IMR-90 (cell line): ENCODE measurements at regions not wholly inside any gene's neighbourhood (a gene's known extent, or its start where the extent isn't known, plus 50 kb on each side); places are given as distances from the start of the nearest gene placed in this dataset.

Source experiments
- ATAC-seq: fragments of 200-7000 bp; cut with Tn5 transposase; 2 replicates; pipeline ENCODE4 v1.9.1; 2020; ENCODE audit warnings: low read depth, mild to moderate bottlenecking, moderate library complexity
- BruUV-seq: library from RNA; stranded (reverse); fragments of 400-500 nt; replicated peaks from 2 replicates; lab custom pipeline; 2021; lab: Mats Ljungman, UMichigan
- CTCF ChIA-PET: fragments of 300-600 bp; formaldehyde crosslinking; extraction: SDS; loops from one replicate; lab custom pipeline; 2021; ENCODE audit warnings: antibody characterized with exemption; lab: Yijun Ruan, JAX
- POLR2A ChIA-PET: fragments of 300-600 bp; sonication (Branson Sonifier 250); formaldehyde crosslinking; loops from one replicate; lab custom pipeline; 2022; ENCODE audit warnings: antibody characterized with exemption; ENCODE audit not compliant: unreplicated experiment; lab: Charles Lee
- DNase-seq: peaks from one replicate; pipeline ENCODE4 v3.0.0; 2013
- H2AFZ ChIP-seq: replicated peaks from 2 replicates; pipeline ENCODE3; 2013; ENCODE audit warnings: low read length, mild to moderate bottlenecking; ENCODE audit not compliant: poor library complexity
- H2AK5ac ChIP-seq: 2 replicates; pipeline ENCODE4 v1.6.1; 2013; ENCODE audit warnings: low read depth, low read length, inconsistent platforms
- H2AK9ac ChIP-seq: replicated peaks from 2 replicates; pipeline ENCODE3; 2013; ENCODE audit warnings: mild to moderate bottlenecking, low read depth, low read length, moderate library complexity; ENCODE audit not compliant: poor library complexity
- H2BK120ac ChIP-seq: 2 replicates; pipeline ENCODE4 v1.6.1; 2013; ENCODE audit warnings: low read depth, low read length, inconsistent platforms
- H2BK15ac ChIP-seq: 3 replicates; pipeline ENCODE4 v1.6.1; 2013; ENCODE audit warnings: low read depth, low read length, inconsistent platforms
- H2BK20ac ChIP-seq: 2 replicates; pipeline ENCODE4 v1.6.1; 2013; ENCODE audit warnings: low read depth, mild to moderate bottlenecking, inconsistent platforms, low read length, moderate library complexity
- H2BK5ac ChIP-seq: 2 replicates; pipeline ENCODE4 v1.6.1; 2013; ENCODE audit warnings: mild to moderate bottlenecking, low read depth, low read length, inconsistent platforms; ENCODE audit not compliant: poor library complexity, severe bottlenecking
- H3K14ac ChIP-seq: replicated peaks from 2 replicates; pipeline ENCODE4 v1.6.1; 2013; ENCODE audit warnings: low read depth, low read length, inconsistent platforms
- H3K18ac ChIP-seq: 2 replicates; pipeline ENCODE4 v1.6.1; 2013; ENCODE audit warnings: low read depth, low read length, control low read depth
- H3K23ac ChIP-seq: 2 replicates; pipeline ENCODE4 v1.6.1; 2013; ENCODE audit warnings: low read depth, low read length, inconsistent platforms
- H3K27ac ChIP-seq: 2 replicates; pipeline ENCODE4 v1.5.1; 2013; ENCODE audit warnings: mild to moderate bottlenecking, control low read depth, low read length; ENCODE audit not compliant: insufficient read depth
- H3K27me3 ChIP-seq: 2 replicates; pipeline ENCODE4 v1.6.1; 2013; ENCODE audit warnings: low read length; ENCODE audit not compliant: control insufficient read depth, insufficient read depth
- H3K36me3 ChIP-seq: 2 replicates; pipeline ENCODE4 v1.6.1; 2013; ENCODE audit warnings: low read length, mixed read lengths; ENCODE audit not compliant: control insufficient read depth, insufficient read depth
- H3K4ac ChIP-seq: 2 replicates; pipeline ENCODE4 v1.6.1; 2013; ENCODE audit warnings: low read depth, low read length, inconsistent platforms
- H3K4me1 ChIP-seq: 2 replicates; pipeline ENCODE4 v1.6.1; 2013; ENCODE audit warnings: low read length, mixed read lengths; ENCODE audit not compliant: control insufficient read depth, insufficient read depth
- H3K4me2 ChIP-seq: 2 replicates; pipeline ENCODE4 v1.6.1; 2013; ENCODE audit warnings: low read depth, mild to moderate bottlenecking, control low read depth, low read length, moderate library complexity
- H3K4me3 ChIP-seq: 2 replicates; pipeline ENCODE4 v1.5.1; 2013; ENCODE audit warnings: low read depth, mild to moderate bottlenecking, control low read depth, low read length, moderate library complexity; ENCODE audit not compliant: insufficient read depth
- H3K56ac ChIP-seq: 2 replicates; pipeline ENCODE4 v1.6.1; 2013; ENCODE audit warnings: low read length, inconsistent platforms; ENCODE audit not compliant: insufficient read depth; ENCODE audit errors: extremely low read depth
- H3K79me1 ChIP-seq, 2 experiments: 2 replicates each; pipeline ENCODE4 v1.6.1; 2013; ENCODE audit warnings: low read length in 2 of 2, inconsistent platforms in 1 of 2, low read depth in 1 of 2
- H3K9ac ChIP-seq: 2 replicates; pipeline ENCODE4 v1.6.1; 2013; ENCODE audit warnings: low read depth, low read length, control low read depth
- H3K9me1 ChIP-seq: 2 replicates; pipeline ENCODE4 v1.6.1; 2013; ENCODE audit warnings: low read length, inconsistent platforms; ENCODE audit not compliant: insufficient read depth
- H3K9me3 ChIP-seq: 2 replicates; pipeline ENCODE4 v1.6.1; 2013; ENCODE audit warnings: low read length; ENCODE audit not compliant: control insufficient read depth, insufficient read depth
- H4K20me1 ChIP-seq: 2 replicates; pipeline ENCODE4 v1.6.1; 2013; ENCODE audit warnings: low read length, inconsistent platforms; ENCODE audit not compliant: insufficient read depth
- H4K5ac ChIP-seq: 2 replicates; pipeline ENCODE4 v1.6.1; 2013; ENCODE audit warnings: mild to moderate bottlenecking, low read depth, low read length, control low read depth
- H4K8ac ChIP-seq, 2 experiments: 2 replicates each; pipeline ENCODE4 v1.6.1; 2013; ENCODE audit warnings: low read depth in 2 of 2, low read length in 2 of 2, control low read depth in 1 of 2, inconsistent platforms in 1 of 2
- H4K91ac ChIP-seq: 2 replicates; pipeline ENCODE4 v1.6.1; 2013; ENCODE audit warnings: low read depth, low read length, inconsistent platforms; ENCODE audit not compliant: insufficient read depth
- BHLHE40 ChIP-seq: fragments of 150-350 bp; IDR thresholded peaks from 2 replicates; pipeline ENCODE4 v1.6.1; 2016; ENCODE audit warnings: mild to moderate bottlenecking, low read depth, low read length
- CEBPB ChIP-seq: IDR thresholded peaks from 2 replicates; pipeline ENCODE4 v1.6.1; 2012; ENCODE audit warnings: low read depth, low read length, improper control_type of control experiment
- ELK1 ChIP-seq: fragments of 150-350 bp; IDR thresholded peaks from 2 replicates; pipeline ENCODE4 v1.6.1; 2016; ENCODE audit warnings: low read depth, mild to moderate bottlenecking, low read length, moderate library complexity, borderline replicate concordance
- WGBS, 2 experiments: methylation state at CpG; one replicate each; pipeline versions ENCODE4 v1.1.5 to v1.1.7; 2013; ENCODE audit warnings: missing lambda C conversion rate in 2 of 2; ENCODE audit not compliant: insufficient read length in 1 of 2; ENCODE audit errors: extremely low coverage in 2 of 2; 5-methylcytosine and 5-hydroxymethylcytosine counted together
- dilution Hi-C: fragments of 300-500 bp; cut with HindIII; formaldehyde crosslinking; loops from one replicate; pipeline ENCODE4 v1.14.3; 2018; ENCODE audit warnings: low sequenced_read_pairs; ENCODE audit not compliant: unreplicated experiment
- in situ Hi-C: fragments of 300-500 bp; cut with MboI; formaldehyde crosslinking; loops from 3 replicates; pipeline ENCODE4 v1.14.3; 2019; ENCODE audit warnings: low sequenced_read_pairs, inconsistent platforms, mixed read lengths
- intact Hi-C: fragments of 100-400 bp; cut with micrococcal nuclease; formaldehyde crosslinking; loops from 2 replicates; pipeline ENCODE4 v1.10.0; 2022

DNA sequence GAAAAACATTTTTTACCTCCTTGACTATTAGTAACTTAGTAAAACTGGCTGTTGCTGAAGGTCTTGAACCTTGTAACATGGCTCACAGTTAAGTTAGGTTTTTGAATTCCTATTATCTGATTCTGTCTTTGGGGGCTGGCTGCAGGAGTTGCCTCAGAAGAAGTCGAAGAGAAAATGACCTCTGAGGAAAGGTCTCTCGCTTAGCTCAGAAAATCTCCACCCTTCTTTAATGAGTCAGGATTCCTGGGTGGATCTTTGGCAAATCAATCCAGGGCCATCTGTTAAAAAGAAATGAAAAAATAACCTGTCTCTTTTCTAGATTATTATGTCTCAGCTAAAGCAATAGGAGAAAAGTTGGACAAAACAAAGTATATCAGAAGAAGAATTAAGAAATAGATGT is 267.8 kb upstream of the SEMA3C start:
- ChIA-PET POLR2A (no interaction called here), CTCF (no interaction called here)
- Histone ChIP-seq H4K20me1 (no peaks in the 10 kb centered on the region), H3K79me1 (no peaks in the 10 kb centered on the region), H3K27me3 (no peaks in the 10 kb centered on the region), H3K23ac (no peak overlapping the region), H2AK9ac (no peak overlapping the region), H3K4me1 (peaks cover 5% of the 10 kb centered on the region; the same call in 1 of the 2 replicates), H3K9me3 (no peaks in the 10 kb centered on the region), H4K5ac (no peak overlapping the region), H3K36me3 (no peaks in the 10 kb centered on the region), H3K27ac (no peak overlapping the region), H3K9me1 (no peaks in the 10 kb centered on the region), H3K4me2 (no peak overlapping the region), H4K8ac (no peak overlapping the region), H2BK5ac (no peak overlapping the region), H2AK5ac (no peak overlapping the region), H2BK120ac (no peak overlapping the region), H3K56ac (no peak overlapping the region), H2AFZ (no peak overlapping the region), H2BK20ac (no peak overlapping the region), H4K91ac (no peak overlapping the region), H3K9ac (no peak overlapping the region), H3K14ac (no peak overlapping the region), H3K18ac (no peak overlapping the region), H3K4me3 (no peak overlapping the region), H3K4ac (no peak overlapping the region), H2BK15ac (no peak overlapping the region)
- dilution Hi-C loops (no loop called here), in situ Hi-C loops (no loop called here), intact Hi-C loops (no loop called here)
- DNase-seq (peak; percentile 24), ATAC-seq (no peak)
- BruUV-seq: no TSS peak
- TF ChIP-seq BHLHE40: no peak
- no peak for TF ChIP-seq ELK1
- TF ChIP-seq CEBPB: no peak
- WGBS, 2 experiments: no CpG with 5 or more reads among the region's 2 CpGs
